HAP-1 (cell line): ENCODE measurements at regions not wholly inside any gene's neighbourhood (a gene's known extent, or its start where the extent isn't known, plus 50 kb on each side); places are given as distances from the start of the nearest gene placed in this dataset.

Experiments
- DNase-seq, 2 experiments: peaks; one replicate each; pipeline ENCODE4 v3.0.0-alpha.2; 2016 to 2020; ENCODE audit warnings: low spot score in 2 of 2
- H3K27me3 ChIP-seq: fragments of 250-450 bp; sonication (Bioruptor Pico); 2 replicates; pipeline ENCODE4 v1.5.1; 2020; ENCODE audit warnings: low read depth, mild to moderate bottlenecking, moderate library complexity
- H3K36me3 ChIP-seq: fragments of 250-450 bp; sonication (Bioruptor Pico); replicated peaks from 2 replicates; pipeline ENCODE4 v1.5.1; 2020; ENCODE audit warnings: mild to moderate bottlenecking
- H3K4me1 ChIP-seq: fragments of 250-450 bp; sonication (Bioruptor Pico); 2 replicates; pipeline ENCODE4 v1.5.1; 2020; ENCODE audit warnings: mild to moderate bottlenecking
- H3K4me3 ChIP-seq: fragments of 250-450 bp; sonication (Bioruptor Pico); 2 replicates; pipeline ENCODE4 v1.5.1; 2020; ENCODE audit warnings: mild to moderate bottlenecking, moderate library complexity
- H3K9me3 ChIP-seq: fragments of 250-450 bp; sonication (Bioruptor Pico); 2 replicates; pipeline ENCODE4 v1.5.1; 2020; ENCODE audit warnings: mild to moderate bottlenecking, moderate library complexity
- in situ Hi-C: fragments of 300-500 bp; cut with MboI; formaldehyde crosslinking; loops from 3 replicates; pipeline ENCODE4 v1.14.3; 2020; ENCODE audit warnings: low sequenced_read_pairs, inconsistent platforms, mixed read lengths

DNA sequence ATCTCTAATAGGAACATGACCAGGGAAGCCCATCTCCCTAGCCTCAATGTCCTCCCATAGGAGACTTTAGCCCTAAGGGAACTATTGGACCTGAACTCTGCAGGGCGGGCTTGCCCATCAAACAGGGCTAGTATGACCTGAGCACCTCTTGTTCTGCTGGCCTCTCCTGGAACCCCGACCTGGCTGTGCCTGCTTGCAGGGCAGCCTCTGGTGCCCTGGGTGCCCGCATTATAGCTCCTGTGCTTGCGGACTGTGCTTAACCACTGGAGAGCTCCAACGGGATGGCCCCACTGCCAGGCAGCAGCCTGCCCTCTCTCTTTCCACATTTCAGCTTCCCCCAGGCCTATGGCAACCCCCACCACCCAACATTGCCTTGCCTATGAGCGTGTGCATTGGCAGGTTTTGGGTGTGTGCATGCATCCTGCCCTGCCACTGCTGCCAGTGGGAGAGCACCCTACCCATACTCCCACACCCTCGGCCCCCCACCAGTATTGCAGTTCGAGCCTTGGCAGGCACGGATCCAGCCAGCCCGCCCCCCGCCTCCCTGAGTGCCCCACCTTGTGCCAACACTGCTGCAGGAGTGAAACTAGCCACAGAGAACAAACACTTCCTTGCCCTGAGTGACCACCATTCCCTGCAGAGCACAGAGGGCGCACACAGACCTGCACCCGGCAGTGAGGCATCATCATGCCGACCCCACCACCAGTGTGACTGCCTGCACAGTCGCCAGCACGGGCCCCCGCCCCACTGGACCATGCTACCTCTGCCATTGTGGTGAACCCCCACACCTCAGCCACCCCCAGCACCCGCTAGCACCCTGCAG, 1123.8 kb upstream of the CDH6 start:
- in situ Hi-C loops, result no loop called here
- no peaks in the 10 kb centered on the region for H3K9me3 ChIP-seq
- H3K36me3 ChIP-seq, result no peaks in the 10 kb centered on the region
- no peaks in the 10 kb centered on the region for H3K27me3 ChIP-seq
- H3K4me3 ChIP-seq, result no peak overlapping the region
- H3K4me1 ChIP-seq, result no peaks in the 10 kb centered on the region
- DNase-seq, result no peak

- in situ Hi-C loops, result no loop called here
- no peak for DNase-seq
- Histone ChIP-seq H3K4me1 (no peaks in the 10 kb centered on the region), H3K36me3 (no peaks in the 10 kb centered on the region), H3K9me3 (no peaks in the 10 kb centered on the region), H3K4me3 (no peak overlapping the region), H3K27me3 (no peaks in the 10 kb centered on the region)
These were observed 1130.0 kb upstream of the CDH6 start for GRCh38 chr5:30063503-30063902.

GRCh38 chr5:30051976-30052375, 1141.5 kb upstream of the CDH6 start:
- no peak for DNase-seq
- Histone ChIP-seq H3K36me3 (no peaks in the 10 kb centered on the region), H3K4me3 (no peak overlapping the region), H3K27me3 (no peaks in the 10 kb centered on the region), H3K4me1 (no peaks in the 10 kb centered on the region), H3K9me3 (no peaks in the 10 kb centered on the region)
- in situ Hi-C loops, result no loop called here

GRCh38 chr5:30050056-30050815, 1143.2 kb upstream of the CDH6 start:
- Histone ChIP-seq H3K9me3 (no peaks in the 10 kb centered on the region), H3K36me3 (no peaks in the 10 kb centered on the region), H3K4me1 (no peaks in the 10 kb centered on the region), H3K4me3 (no peak overlapping the region), H3K27me3 (no peaks in the 10 kb centered on the region)
- in situ Hi-C loops, result no loop called here
- no peak for DNase-seq

GRCh38 chr5:30042677-30043076, 1150.8 kb upstream of the CDH6 start:
- no peak for DNase-seq
- Histone ChIP-seq H3K27me3 (no peaks in the 10 kb centered on the region), H3K36me3 (no peaks in the 10 kb centered on the region), H3K4me1 (peaks cover 5% of the 10 kb centered on the region; the same call in 1 of the 2 replicates), H3K9me3 (no peaks in the 10 kb centered on the region), H3K4me3 (no peak overlapping the region)
- in situ Hi-C loops, result loop anchor here (25.0 kb wide), 1 partner anchor 1195 kb away; no protein-coding TSS in a partner anchor

DNA sequence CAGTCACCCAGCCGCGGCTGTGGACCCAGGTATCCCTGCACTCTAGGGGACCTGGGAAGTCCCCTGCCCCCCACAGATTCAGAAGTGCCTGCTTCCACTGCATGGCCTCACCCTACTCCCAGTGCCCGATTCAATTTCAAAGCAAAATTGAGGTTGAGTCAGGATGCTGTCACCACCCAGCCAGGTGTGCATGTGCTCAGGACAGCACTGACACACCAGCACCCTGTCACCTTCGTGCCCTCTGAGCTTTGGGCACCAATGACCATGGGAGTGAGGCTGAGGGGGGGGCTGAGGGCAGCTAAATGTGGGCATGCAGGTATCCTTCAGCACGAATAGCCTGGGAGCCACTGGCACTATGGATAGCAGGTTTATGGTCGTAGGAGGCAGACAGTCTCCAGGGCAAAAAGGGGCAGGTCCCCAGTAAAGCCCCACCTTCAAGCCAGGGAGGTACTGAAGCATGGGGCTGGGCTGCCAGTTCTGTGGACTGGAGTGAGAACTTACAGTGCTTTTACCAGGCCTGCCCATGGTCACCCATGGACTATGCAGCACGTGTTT, 1151.6 kb upstream of the CDH6 start:
- no peak for DNase-seq
- no peaks in the 10 kb centered on the region for H3K27me3 ChIP-seq
- H3K36me3 ChIP-seq, result no peaks in the 10 kb centered on the region
- in situ Hi-C loops, result loop anchor here (25.0 kb wide), 1 partner anchor 1195 kb away; no protein-coding TSS in a partner anchor
- no peaks in the 10 kb centered on the region for H3K9me3 ChIP-seq
- peaks cover 5% of the 10 kb centered on the region; the same call in 1 of the 2 replicates for H3K4me1 ChIP-seq
- H3K4me3 ChIP-seq, result no peak overlapping the region

DNA sequence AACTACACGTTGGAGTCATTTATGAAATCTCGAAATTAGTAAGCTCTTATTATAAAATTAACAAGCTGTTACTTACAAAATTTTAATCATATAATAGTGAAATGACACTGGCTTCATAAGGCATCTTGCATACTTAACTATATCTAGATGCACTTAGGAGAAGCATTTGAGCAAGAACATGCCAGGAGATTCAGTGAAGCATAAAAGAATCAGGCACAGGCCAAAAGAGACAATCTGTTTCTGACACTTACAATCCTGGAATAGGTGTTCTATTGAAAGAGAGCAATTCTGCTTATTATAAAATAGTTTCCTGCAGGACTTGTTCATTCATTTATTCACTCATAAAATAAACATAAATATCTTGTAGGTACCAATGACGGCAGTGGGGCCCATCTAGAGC, 1152.2 kb upstream of the CDH6 start:
- DNase-seq, result no peak
- no peaks in the 10 kb centered on the region for H3K9me3 ChIP-seq
- peaks cover 5% of the 10 kb centered on the region; the same call in 1 of the 2 replicates for H3K4me1 ChIP-seq
- H3K27me3 ChIP-seq, result no peaks in the 10 kb centered on the region
- in situ Hi-C loops, result loop anchor here (25.0 kb wide), 1 partner anchor 1196 kb away; no protein-coding TSS in a partner anchor
- no peaks in the 10 kb centered on the region for H3K36me3 ChIP-seq
- H3K4me3 ChIP-seq, result no peak overlapping the region

- no peak overlapping the region for H3K4me3 ChIP-seq
- no peaks in the 10 kb centered on the region for H3K27me3 ChIP-seq
- peaks cover 5% of the 10 kb centered on the region; the same call in 1 of the 2 replicates for H3K4me1 ChIP-seq
- DNase-seq, result peak; percentile 82
- no peaks in the 10 kb centered on the region for H3K36me3 ChIP-seq
- H3K9me3 ChIP-seq, result no peaks in the 10 kb centered on the region
- in situ Hi-C loops, result loop anchor here (25.0 kb wide), 1 partner anchor 1197 kb away; no protein-coding TSS in a partner anchor
These were observed 1152.9 kb upstream of the CDH6 start for GRCh38 chr5:30040488-30041118.

DNA sequence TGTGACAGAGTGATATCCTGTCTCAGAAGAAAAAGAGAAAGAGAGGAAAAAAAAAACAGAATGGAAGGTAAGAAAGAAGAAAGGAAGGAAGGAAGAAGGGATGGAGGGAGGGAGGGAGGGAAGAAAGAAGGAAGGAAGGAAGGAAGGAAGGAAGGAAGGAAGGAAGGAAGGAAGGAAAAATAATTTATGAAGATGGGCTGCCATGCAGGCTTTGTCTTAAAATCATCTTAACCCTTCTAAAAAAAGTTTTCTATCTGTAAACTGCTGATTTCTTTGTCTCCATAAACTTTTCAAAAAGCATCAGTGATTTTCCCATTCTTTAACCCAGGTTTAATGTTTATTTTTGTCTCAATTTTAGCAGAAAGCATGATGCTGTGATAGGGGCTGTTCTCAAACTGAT, 1154.1 kb upstream of the CDH6 start:
- H3K4me3 ChIP-seq, result no peak overlapping the region
- no peak for DNase-seq
- H3K36me3 ChIP-seq, result no peaks in the 10 kb centered on the region
- H3K27me3 ChIP-seq, result no peaks in the 10 kb centered on the region
- peaks cover 5% of the 10 kb centered on the region; the same call in 1 of the 2 replicates for H3K4me1 ChIP-seq
- in situ Hi-C loops, result loop anchor here (25.0 kb wide), 1 partner anchor 1198 kb away; no protein-coding TSS in a partner anchor
- H3K9me3 ChIP-seq, result no peaks in the 10 kb centered on the region

DNA sequence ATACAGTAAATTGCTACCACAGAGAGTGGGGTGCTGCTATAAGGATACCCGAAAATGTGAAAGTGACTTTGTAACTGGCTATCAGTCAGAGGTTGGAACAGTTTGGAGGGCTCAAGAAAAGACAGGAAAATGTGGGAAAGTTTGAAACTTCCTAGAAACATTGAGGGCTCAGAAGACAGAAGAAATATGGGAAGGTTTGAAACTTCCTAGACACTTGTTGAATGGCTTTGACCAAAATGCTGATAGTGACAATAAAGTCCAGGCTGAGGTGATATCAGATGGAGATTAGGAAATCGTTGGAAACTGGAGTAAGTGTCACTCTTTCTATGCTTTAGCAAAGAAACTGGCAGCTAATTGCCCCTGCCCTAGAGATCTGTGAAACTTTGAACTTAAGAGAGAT, 1158.6 kb upstream of the CDH6 start:
- Histone ChIP-seq H3K4me3 (no peak overlapping the region), H3K9me3 (no peaks in the 10 kb centered on the region), H3K4me1 (peaks cover 17% of the 10 kb centered on the region), H3K27me3 (no peaks in the 10 kb centered on the region), H3K36me3 (no peaks in the 10 kb centered on the region)
- DNase-seq, result no peak
- in situ Hi-C loops, result loop anchor here (25.0 kb wide), 1 partner anchor 1202 kb away; no protein-coding TSS in a partner anchor

GRCh38 chr5:30030101-30030500, 1163.4 kb upstream of the CDH6 start:
- peaks cover 17% of the 10 kb centered on the region for H3K4me1 ChIP-seq
- H3K27me3 ChIP-seq, result no peaks in the 10 kb centered on the region
- no peaks in the 10 kb centered on the region for H3K36me3 ChIP-seq
- DNase-seq, result no peak
- H3K9me3 ChIP-seq, result no peaks in the 10 kb centered on the region
- no peak overlapping the region for H3K4me3 ChIP-seq
- in situ Hi-C loops, result loop anchor here (25.0 kb wide), 1 partner anchor 1207 kb away; no protein-coding TSS in a partner anchor

- H3K9me3 ChIP-seq, result no peaks in the 10 kb centered on the region
- no peaks in the 10 kb centered on the region for H3K36me3 ChIP-seq
- in situ Hi-C loops, result no loop called here
- no peak overlapping the region for H3K4me3 ChIP-seq
- no peaks in the 10 kb centered on the region for H3K4me1 ChIP-seq
- H3K27me3 ChIP-seq, result no peaks in the 10 kb centered on the region
- DNase-seq, result no peak
These were observed 1191.7 kb upstream of the CDH6 start for GRCh38 chr5:30001826-30002225.

GRCh38 chr5:30000231-30000630, 1193.3 kb upstream of the CDH6 start:
- Histone ChIP-seq H3K4me1 (no peaks in the 10 kb centered on the region), H3K36me3 (no peaks in the 10 kb centered on the region), H3K27me3 (no peaks in the 10 kb centered on the region), H3K9me3 (no peaks in the 10 kb centered on the region), H3K4me3 (no peak overlapping the region)
- DNase-seq, result no peak
- in situ Hi-C loops, result no loop called here
